GM18909 (cell line): ENCODE measurements at regions not wholly inside any gene's neighbourhood (a gene's known extent, or its start where the extent isn't known, plus 50 kb on each side); places are given as distances from the start of the nearest gene placed in this dataset.

Experiments
- ATAC-seq: cut with Tn5 transposase; IDR thresholded peaks from one replicate; pipeline ENCODE4 v1.9.1; 2021; ENCODE audit warnings: mild to moderate bottlenecking; ENCODE audit not compliant: unreplicated experiment, poor library complexity

DNA sequence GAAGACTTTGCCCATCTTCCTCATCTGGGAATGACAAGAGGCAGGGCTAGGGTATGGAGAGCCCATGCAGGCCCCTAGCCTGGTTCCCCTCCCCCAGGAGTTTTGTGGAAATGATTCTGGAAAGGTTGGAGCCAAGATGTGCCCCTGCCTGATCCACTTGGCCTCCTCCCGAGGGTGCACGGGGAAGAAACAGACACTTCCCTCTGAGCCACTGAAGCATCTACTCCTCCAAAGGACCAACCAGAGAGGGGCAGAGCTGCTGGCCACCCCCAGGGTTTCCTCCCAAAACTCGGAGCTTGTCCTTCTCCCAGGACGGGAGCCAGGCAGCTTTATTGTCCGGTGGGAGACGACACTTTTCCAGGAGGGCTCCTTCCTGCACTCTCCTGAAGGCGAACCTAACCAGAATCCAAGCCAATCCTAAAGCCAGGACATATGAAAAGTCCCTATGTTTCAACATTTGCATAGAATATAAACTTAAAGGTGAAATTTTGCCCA lies 149.2 kb upstream of the COPS8 start:
- no peak for ATAC-seq

DNA sequence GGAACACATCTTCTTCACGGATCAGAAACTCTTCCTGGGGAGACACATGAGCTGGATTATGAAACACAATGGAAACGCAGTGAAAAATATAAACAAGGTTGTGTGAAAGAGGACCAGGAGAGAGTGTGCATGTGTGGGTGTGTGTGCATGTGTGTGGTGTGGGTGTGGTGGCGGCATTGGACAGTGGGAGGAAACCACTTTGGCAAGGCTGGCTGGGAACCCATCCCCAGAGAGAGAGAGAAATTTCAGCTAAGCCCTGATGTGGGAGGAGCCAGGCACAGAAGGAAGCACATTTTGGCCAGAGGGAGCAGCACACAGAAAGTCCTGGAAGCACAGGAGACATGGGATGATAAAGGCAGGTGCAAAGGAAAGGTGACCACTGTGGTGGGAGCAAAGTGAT lies 147.6 kb upstream of the COPS8 start:
- ATAC-seq = no peak

DNA sequence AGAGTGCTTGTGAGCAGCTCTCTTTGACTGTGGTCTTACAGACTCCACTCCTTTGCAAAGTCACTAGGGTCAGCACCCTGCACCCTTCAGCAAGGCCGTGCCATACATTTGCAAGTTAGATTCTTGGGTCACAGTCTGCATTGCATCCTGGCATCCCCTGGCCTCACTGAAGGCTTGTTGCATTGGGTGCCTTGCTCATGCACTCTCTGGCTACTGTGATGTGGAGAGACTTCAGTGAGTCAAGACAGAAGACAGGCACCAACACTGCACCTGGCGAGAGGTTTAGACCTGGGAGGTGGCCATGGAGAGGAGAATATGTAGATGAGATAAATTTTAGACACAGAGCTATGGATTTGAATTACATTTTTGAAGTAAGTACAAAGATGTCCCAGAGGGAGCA lies 146.4 kb upstream of the COPS8 start:
- ATAC-seq = no peak

DNA sequence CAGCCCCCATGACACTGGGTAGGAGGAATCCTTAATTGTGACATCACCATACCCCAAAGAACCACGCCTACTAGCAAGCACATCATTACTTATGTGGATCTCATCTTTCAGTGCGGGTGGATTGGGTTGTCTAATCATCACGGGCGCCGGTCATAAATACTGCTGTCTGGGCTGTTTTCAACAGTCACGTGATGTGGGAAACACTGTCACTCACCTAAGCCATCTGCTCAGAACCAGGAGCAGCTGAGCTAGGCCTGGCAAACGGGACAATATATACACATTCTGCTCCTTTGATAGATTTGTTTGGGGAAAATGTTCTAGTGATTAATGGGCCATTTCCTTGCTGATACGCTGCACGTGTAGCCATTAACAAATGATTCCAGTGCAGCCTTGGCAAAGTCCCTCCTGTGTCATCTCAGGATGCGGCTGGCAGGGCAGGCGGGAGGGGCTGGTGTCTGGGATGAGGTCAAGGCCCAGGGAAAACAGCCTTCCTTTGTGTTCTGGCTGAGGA lies 145.9 kb upstream of the COPS8 start:
- no peak for ATAC-seq

DNA sequence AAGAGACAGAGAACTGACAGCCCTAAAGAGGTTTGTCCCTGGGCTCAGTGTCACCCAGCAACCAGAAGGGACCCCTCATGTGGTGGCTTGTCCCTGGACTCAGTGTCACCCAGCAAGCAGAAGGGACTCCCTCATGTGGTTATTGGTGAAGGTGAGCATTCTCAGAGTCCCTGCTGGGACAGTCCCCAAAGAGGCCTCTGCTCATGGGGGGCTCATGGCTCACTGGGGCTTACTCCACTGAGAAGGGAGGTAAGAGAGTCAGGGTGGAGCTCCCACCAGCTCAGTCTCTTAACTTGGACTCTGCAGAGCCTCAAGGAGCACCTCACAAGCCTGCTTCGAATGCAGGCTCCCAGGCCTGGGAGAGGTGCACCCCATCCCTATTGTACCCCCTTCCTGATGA lies 145.2 kb upstream of the COPS8 start:
- no peak for ATAC-seq

DNA sequence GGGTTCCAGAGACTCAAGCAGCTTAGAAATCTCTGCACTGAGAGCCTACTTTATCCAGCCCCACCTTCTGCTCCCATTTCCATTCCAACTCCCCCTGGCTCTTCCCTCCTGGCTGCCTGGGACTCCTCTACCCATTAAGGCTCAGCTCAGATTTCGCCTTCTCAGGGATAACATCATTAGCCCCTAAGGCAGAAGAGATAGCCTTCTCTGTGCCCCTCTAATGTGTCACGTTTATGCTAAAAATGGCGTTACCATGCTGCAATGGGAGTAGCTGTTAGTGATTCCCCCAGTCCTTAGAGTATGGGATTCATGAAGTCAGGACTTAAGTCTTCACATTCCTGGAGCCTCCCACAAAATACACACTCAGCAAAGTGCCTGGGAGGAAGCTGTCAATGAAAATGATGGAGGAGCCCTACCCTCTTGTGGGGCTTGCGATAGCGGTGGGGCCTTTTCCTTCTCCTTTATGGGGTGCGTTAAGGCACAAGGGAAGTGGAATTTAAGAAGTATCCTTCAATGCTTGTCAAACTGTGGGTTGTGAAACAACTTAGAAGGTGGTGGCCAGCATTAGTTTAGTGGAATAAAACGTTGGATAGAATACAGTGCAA lies 144.7 kb upstream of the COPS8 start:
- no peak for ATAC-seq

DNA sequence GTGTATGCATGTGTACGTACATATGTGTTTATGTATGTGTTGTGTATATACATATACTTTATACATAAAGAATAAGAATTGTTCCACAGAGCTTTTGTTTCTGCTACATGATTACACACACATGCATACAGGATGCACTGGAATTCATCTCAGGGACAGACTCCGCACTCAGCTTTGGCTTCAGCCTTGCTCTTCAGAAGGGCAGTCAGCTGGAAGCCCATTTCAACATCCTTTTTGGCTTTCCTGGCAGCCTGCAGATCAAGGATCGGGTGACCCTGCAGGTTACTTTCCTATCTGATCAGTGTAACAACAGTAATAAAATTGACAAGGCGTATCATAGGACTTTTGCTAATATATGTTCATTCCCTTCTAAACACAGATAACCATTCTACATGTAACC lies 144.1 kb upstream of the COPS8 start:
- no peak for ATAC-seq

DNA sequence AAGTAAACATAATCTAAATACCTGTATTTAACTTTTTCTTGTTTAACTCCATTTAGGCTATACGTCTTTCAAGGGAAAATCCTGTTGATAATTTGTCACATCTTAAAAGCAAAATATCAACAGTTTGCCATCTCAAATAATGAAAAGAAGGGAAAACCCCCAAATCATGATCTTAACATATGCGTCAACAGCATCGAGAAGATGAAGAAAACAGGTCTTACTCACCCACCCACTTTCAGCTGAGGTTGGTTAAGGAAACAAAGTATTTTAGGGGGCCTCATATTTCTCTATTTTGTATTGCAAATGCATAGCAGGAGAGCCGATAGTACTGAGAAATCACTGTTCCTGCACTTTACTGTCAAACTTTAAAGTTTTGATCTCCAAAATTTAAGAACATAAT lies 143.1 kb upstream of the COPS8 start:
- ATAC-seq = no peak

DNA sequence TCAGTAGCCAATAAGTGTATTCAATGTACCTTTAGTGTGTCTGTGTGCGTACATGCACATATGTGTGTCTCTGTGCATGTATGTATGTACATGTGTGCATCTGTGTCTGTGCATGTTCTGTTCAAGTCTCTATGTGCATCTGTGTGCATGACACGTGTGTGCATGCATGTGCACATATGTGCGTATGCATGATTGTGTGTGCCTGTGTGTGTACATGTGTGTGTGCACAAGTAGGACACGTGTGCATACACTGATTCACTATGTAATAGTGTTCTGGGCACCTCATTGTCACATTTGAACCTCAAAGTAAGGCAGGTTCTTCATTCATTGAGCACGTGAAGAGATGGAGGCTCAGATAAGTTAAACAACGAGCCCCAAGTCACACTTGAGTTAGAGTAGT lies 142.6 kb upstream of the COPS8 start:
- ATAC-seq = no peak

DNA sequence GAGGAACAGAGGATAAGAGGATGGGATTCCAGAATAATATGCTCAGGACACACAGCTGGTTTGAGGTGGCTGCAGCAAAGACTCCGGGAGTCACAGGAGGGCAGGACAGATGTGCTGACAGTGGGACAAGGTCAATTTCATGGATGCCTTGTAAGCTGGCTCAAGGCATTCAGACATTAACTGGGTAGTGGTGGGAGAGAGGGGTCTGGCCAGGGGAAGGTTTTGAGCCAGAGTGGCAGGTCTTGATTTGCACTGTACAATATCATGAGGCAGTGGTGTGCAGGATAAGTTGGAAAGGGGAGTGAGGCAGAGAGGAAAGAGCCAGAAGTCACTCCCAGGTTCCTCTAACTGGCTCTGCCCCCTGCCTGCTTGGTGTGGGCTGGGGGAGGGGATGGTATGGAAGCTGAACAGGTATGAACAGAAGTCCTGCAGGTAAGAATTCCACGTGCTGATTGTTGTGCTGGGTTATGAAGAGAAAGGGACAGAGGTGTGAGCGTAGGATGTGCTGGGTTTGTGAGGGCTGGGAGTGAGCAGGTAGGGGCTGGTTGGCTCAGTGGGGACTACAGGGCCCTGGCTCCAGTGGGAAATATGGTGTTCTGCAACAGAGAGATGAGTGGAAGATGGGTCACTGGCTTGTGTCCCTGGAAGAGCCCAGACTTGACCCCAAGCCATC lies 141.7 kb upstream of the COPS8 start:
- no peak for ATAC-seq

DNA sequence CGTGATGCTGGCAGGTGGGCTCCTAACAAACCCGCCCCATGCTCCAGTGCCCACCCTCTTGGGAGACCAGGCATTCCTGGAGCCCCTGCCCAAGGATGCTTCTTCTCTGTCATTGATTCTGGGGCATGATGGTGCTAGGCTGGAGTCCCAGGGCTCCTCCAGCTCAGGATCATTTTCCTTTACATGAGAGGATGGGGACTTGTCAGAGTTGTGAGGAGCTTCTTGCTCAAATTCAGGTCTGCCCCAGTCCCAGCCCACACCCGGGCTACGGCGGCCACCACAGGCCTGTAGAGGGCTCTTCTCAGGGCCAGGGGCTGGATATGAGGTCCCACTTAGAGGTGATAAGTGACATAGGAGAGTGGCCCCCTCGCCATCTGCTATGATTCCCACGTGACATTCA lies 141.1 kb upstream of the COPS8 start:
- no peak for ATAC-seq

DNA sequence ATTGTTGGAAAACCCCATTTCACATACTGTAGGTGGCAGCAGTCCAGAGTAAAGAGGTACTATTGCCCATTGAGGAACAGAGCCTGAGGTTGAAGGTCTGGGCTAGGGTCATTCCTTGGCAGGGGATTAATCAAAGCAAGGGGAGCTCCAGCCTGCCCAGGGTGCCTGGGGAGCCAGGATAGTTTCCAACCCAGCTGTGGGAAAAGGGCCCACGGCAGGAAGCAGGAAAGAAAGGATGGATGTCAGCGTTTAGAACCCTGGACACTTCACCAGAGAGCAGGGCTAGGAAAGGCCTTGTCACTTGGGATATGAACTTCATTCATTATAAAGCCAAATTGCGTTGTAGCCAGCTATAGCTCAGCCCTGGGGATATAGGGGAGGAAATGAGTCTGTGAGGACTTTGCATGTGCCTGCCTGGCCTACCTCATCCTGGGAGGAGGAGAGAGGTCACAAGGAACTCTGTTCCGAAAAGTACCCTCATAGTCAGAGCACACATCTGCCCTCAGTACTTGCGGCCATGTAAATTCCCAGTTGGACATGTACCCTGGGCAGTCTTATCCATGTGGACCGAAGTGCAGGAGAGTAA lies 140.2 kb upstream of the COPS8 start:
- no peak for ATAC-seq

DNA sequence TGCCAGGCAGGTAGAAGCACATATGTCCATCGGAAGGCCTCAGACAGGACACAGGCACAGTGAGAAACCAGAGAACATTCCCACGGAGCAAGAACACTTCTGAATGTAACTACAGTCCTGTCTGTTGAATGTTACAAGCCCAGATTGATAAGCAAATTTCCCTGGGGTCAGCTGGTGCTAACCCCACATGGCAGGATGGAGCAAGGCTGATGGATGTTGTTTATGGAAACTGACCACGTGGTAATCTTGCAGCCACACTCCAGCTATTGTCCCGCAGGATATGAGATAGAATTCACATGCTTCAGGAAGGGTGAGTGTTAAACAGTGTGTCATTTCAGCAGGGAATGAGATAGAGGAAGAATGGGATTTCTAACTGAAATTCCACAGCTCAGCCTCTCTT lies 138.8 kb upstream of the COPS8 start:
- no peak for ATAC-seq

DNA sequence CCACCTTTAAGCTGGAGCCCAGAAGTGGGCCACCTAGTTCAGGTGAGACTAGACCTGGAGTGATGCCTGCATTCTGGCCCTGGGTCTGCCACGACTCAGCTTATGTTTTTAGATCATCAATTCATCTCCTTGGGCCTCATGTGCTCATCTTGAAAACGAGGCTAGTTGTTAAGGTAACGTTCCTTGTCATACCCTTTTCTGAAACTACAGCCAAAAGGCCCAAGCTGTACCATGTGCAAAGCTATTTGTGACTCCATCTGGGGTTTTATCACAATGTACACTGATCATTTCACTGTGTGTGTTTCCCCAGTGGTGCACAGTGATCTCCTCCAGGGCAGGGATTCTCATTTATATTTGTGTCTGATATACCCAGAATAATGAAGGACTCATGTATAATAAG lies 138.4 kb upstream of the COPS8 start:
- ATAC-seq = no peak

DNA sequence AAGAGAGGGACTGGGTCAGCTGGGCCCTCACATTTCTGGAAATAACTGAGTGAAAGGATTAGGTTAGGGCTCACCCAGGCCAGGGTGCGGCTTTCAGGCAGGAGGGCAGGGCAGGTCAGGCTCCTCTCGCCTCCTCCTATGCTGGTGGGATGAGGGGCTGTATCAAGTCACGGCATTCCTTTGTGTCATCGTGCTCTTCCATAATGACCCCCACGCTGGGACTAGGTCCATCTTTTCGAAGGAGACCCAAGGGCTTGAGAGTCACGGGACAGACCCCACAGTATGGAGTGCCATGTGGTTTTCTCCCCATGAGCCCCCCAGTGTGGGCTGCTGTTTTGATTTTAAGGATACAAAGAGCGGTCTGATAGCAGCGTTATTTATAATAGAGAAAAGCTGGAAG lies 137.8 kb upstream of the COPS8 start:
- ATAC-seq = no peak

DNA sequence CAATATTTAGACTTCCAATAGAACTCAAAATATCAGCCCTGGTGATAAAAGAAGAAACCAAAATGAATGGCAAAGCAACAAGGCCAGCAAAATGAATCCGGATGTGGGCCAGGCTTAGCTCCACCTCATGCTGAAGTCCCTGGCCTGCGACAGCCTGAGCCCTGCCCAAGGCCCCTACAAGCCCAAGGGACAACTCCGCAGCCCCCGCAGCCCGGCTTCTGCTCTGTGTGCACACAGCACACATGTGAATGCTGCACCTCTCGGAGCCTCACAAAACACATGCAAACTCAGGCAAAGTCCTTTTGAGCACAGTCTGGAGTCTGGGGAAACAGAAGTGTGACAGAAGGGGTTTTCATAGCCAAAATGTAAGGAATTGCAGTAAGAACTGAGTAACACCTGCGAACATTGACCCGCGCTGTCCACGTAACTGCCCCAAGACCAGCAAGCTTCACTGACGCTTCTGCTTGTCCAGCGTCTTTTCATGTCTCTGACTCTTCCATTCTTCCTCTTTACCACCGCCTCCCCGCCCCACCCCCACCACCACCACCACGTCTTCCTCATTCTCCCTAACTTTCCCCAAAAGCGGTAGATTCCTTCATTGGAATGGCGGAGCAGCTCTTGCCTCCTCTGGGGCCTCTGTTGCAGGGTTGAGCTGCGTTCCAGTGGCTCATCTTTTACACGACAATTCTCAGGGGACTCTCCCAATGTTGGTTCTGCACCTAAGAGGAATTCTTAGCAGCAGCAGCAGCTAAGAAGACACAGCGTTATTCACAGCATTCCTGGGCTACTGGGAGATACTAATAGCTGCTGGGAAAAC lies 136.4 kb upstream of the COPS8 start:
- no peak for ATAC-seq

DNA sequence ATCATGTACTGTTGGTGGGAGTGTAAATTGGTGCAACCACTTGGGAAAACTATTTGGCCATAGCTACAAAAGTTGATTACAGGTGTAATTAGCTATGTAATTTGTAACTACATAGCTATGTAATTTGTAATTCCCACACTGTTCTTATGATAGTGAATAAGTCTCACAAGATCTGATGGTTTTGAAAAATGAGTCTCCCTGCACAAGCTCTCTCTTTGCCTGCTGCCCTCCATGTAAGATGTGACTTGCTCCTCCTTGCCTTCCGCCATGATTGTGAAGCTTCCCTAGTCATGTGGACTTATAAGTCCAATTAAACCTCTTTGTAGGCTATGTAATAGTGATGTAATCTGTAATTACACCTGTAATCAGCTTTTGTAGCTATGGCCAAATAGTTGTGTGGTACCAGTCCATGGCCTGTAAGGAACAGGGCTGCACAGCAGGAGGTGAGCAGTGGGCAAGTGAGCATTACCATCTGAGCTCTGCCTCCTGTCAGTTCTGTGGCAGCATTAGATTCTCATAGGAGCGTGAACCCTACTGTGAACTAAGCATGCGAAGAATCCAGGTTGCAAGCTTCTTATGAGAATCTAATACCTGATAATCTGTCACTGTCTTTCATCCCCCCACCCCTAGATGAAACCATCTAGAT lies 133.7 kb upstream of the COPS8 start:
- no peak for ATAC-seq

DNA sequence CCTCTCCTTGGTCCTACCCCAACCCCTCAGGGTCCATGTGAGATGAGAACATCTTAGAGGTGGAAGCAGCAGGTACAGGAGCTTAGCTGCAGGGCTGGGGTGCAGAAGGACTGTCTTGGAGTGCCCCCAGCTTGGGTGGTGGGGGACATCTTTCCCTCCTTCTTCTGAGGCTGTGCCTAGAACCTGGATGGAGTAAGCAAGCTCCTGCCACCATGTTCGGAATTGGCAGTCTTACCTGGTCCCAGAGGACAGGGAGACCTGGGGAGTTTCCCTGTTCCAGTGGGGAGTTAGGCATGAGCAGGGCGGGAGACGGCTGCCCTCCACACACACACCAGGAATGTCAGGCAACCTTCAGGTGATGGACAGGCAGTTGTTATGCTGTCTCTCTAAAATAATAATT lies 131.0 kb upstream of the COPS8 start:
- ATAC-seq = no peak

DNA sequence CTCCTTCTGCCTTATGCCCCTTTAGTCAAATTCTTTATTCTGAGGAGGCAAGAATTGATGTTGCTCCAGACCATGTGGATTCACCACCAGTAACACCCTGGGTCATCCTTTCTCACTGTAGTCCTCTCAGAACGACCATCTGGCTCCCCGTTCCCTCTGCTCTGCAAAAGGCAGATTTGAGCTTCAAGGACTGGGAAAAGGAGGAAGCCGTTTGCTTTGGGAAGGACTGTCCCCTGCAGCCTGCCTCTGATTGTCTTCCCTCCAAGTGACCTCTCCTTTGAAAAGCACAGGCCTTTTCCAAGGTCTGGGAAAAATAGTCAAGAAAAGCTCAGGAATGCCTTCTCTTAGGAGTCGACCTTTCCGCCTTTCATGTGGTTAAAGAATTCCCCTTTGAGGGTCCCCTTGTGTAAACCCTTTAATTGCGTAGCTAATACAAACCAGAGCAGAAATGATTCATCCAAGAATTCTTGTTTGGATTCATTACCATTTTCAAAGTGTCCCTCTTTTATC lies 130.1 kb upstream of the COPS8 start:
- no peak for ATAC-seq

DNA sequence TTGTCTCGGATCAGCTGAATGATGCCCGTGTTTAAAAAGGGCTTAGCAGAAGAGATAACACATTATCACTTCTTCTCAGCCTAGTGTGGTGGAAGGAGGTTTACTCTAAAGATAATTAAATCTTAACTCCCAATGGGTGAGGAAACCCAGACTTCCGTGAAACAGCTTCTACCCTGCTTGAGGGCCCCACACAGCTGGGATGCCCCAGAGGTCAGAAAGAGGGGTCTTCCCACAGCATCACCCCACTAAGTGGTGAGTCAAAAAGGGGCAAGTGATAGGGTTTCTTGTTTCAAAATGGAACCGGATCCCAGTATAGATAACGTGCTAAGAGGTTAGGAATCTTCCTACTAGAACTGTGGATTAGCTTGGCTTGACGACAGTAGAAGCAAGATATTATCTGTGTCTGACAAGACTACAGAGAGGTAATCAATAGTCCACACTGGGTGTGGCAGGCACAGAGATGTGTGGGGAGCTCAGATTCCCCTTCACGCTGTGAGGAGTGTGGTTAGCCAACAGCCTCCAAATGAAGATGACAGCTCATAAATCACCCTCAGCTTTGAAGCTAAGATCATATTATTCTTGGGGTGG lies 129.6 kb upstream of the COPS8 start:
- no peak for ATAC-seq
